HG03039 (cell line): ENCODE measurements at regions not wholly inside any gene's neighbourhood (a gene's known extent, or its start where the extent isn't known, plus 50 kb on each side); places are given as distances from the start of the nearest gene placed in this dataset.

Experiments
- ATAC-seq: cut with Tn5 transposase; IDR thresholded peaks from one replicate; pipeline ENCODE4 v1.9.1; 2021; ENCODE audit warnings: mild to moderate bottlenecking, moderate library complexity; ENCODE audit not compliant: unreplicated experiment

DNA sequence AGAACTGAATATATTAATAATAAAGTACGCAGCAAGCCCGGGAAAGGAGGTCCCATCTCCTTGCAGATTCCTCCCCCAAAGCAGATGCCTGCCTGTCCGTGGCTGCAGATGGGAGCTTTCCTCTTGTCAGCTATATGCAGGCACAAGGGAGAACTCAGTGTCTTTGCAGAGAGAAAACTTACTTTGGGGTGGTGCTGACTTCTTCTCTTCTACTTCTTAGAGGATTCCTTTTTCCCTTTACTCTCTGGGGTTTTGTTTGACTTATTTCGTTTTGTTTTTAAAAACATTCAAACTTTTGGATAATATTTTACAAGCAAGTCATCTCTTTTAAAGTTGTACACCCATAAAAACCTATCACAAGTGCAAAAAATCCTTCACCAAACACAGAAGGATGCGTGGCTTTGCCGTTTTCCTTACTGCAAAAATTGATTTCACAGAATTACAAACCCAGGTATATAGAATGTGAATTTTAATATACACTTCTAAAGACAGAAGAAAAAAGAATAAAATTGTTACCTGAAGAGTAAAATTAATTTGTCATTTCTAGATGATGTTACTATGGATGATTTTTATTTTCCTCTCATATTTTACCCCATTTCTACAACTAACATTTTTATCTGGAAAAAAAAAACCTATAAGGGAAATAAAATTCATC, 65.3 kb upstream of the IGF1R start:
- no peak for ATAC-seq

DNA sequence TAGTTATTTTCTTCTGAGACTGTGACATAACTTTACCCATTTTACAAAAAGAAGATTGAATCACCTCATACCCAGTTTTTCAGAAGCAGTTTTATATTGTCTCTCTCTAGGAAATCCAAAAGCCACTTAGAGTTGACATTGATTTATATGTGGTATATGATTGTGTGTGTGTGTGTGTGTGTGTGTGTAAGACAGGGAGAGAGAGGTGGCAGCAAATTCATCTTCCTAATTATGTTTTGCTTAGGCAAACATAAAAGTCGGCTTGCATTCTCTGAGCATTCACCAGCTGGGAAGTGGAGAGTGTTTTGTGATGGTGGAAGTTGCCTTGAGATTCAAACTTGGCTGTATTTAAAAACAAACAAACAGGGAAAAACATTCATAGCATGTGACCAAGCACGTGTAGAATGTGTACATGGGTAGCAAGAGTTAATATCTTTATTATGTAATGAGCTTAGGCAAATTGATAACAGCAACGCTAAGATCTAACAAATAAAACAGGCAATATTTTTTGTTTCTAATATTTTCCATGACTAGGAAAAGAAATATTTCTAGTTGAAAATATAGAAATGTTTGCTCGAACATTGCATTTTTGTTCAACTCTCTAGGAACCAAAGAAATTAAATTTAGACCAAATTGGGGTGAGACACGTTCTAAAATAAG, 64.4 kb upstream of the IGF1R start:
- ATAC-seq = no peak

DNA sequence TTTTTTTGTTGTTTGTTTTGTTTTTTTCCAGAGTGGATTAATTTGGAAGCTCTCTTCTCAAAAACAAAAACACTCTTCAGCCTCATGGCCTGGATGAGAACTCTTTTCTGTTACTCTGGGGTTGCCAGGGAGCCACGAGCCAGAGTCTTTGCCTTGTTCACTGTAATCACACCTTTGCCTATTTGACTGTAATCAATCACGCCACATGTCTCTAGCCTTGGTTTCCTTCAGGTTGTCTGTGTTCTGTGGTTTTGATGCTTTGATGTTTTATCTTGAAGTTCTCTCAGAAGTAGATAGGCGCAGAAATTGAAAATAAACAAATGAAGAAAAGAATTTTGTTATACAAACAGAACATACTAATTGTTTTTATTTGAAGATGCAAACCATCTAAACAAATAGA, 62.3 kb upstream of the IGF1R start:
- no peak for ATAC-seq

DNA sequence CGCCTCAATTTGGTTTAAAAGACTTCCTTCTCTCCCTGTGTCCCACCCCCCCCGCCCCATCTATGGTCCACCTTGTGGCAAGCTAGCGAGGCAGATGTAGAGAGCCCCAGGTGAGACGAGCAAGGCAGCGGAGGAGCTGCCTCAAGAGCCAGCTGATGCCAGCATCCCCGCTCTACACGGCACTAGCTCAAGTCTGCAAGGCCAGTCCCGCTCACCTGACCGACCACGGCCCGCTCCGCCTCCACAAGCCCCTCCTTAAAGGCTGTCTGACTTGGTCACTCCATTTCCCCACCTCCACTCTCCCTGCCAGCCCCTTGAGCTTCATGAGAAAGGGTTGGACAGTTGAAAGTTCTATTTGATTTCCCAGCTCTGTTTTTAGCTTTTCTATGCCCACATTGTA, 56.2 kb upstream of the IGF1R start:
- ATAC-seq = no peak

DNA sequence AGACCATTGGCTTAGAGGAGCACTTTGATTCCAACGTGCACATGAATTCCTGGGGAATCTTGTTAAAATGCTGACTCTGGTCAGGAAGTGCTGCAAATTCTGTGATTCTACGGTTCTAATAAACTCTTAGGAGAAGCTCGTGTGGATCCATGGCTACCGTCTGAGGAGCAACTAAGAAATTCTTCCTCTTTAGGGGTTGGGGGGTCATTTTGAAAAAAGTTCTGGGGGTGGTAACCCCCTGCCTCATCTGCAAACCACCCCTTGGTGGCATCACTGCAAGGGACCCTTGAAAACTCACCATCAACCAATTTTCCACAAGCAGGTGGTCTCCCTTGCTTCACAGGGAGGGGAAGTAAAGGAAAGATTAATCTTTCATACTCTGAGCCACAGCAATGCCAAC, 52.2 kb upstream of the IGF1R start:
- ATAC-seq = no peak

DNA sequence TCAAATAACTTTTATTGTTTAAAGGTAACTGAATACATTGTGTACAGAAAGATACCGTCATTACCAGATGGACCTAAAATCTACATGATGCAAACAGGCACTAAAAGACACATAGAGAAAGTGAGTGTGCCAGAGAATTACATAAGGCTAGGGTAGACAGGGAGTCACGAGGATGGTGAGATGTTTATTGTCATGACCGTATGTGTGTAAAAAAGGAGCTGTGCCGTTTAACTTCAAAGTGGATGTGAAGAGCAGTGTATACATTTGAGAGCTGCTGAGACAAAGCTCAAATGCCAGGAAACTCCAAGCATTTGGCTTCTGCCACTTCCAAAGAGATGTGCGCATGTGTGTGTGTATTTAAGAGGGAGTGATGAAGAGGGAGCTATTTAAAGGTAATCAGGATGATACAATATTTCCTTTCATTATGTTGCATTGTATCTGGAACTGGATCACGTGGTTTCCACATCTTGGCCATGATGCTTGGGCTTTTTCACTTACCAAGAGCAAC, 51.4 kb upstream of the IGF1R start:
- ATAC-seq = no peak

DNA sequence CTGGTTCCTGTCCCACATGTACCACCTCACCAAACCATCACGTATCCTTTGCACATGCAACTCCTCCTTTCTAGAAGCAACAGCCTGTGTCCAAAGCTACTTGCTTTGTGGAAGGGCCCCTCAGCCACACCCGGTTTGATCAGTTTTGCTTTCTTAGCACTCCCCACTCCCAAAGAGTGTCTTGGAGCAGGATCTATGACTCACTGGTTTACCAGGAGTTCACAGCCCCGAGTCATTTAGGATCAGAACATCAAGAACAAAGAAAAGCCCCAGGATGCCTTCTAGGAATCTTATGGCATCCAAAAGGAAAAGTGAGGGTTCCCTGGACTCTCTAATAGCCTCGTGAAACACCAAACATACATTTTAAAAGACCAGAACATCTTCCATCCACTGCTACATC, 50.7 kb upstream of the IGF1R start:
- no peak for ATAC-seq
